GM21381 (cell line): ENCODE measurements at regions not wholly inside any gene's neighbourhood (a gene's known extent, or its start where the extent isn't known, plus 50 kb on each side); places are given as distances from the start of the nearest gene placed in this dataset.

Experiments used
- ATAC-seq: cut with Tn5 transposase; IDR thresholded peaks from one replicate; pipeline ENCODE4 v1.9.1; 2021; ENCODE audit warnings: mild to moderate bottlenecking, moderate library complexity; ENCODE audit not compliant: unreplicated experiment

DNA sequence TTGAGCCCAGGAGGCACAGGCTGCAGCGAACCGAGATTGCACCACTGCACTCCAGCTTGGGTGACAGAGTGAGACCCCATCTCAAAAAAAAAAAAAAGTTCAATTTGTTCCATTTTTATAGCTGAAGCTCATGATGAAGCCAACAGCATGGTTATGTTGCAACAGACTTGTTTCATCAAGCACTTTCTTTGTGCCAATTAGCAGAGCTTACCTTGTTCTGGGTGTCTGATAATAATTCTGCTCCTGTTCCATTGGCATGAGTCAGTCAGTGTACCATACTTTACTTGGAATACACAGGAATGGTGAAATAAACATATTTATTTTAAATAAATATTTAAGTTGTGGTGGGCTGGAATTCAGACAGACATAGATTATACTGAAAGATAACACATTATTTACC lies 100.8 kb upstream of the DAAM1 start:
- no peak for ATAC-seq

DNA sequence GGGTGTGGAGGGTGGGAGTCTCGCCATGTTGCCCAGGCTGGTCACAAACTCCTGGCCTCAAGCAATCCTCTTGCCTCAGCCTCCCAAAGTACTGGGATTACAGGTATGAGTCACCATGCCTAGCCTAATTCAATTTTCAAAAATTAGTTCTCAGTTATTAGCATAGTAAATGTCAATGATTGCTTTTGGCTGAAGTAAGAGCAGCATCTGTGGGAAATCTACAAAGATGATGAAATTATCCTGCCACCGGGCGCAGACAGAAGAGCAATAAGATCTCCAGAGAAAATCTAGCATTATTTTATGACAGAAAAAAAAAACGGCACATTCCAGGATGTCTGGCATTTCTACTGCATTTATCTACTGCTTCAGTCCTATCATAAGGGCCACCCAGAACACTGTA lies 97.9 kb upstream of the DAAM1 start:
- ATAC-seq = no peak

DNA sequence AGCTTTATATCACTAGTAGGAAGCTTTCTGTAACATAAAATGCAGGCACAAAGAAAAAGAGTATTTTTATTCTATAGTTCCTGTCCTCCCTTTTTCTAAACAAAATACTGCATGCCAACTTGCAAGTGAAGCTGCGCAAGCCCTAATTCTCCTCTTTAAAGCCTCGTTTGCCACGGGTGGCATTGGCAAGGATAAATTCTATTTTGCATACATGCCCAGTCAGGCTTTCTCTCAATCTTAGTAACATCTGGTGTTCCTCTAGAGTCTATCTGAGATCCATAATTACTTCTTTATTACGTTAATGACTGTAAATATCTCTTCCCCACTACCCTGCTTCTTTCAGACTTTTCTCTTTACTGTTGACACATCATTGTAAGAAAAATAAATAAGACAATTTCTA lies 97.1 kb upstream of the DAAM1 start:
- ATAC-seq = no peak

DNA sequence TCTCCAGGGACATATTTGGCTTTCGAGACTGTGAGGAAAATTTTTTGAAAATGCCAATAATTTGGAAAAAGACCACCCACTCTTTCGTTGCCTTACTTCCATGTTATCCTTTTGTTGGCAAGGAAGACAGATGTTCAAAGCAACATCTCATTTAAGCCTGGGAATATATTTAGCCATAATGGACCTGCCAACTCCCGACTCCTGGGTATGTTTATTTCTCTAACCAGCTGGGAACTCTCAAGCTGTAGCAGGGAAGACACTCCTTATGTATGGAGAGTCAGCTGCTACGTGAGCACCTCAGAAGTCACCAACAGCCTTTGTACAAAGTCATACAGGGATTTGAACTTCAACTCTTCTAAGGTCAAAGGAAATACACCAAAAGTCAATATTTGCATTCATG lies 96.5 kb upstream of the DAAM1 start:
- no peak for ATAC-seq

DNA sequence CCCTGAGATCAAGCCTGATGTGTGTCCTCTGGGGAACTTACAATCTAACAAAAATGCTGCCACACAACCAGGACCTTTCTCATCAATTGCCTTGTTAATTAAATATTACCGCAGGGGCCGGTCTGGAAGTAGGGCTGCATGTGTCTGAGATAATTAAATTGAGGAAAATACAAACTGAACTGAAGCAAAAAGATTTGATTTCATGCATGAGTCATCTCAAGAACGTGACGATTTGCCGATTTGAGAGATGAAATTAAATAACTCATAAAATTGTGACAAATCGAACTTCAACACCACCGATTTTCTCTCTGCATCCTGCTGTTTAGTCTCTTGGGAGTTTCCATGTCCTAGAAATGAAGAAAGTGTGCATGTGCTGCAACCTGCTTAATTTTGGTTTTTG lies 94.6 kb upstream of the DAAM1 start:
- ATAC-seq = no peak

DNA sequence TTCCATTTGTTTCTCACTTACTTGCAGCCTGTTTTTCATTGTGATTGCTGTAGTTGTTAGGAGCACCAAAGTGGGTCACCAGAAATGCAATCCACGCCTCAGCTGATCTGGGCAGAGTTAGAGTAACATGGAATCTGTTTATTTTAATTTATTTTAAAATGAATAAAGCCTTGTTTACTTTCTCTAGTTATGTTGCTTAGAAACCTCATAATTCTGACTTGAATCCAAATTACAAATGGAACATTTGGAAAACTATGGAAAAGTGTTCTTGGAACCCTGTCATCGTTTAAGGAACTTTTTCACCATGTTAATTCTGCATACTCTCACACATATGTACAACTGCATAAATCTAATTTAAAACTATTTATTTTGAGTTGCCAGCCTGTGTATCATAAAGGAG lies 92.2 kb upstream of the DAAM1 start:
- ATAC-seq = no peak

DNA sequence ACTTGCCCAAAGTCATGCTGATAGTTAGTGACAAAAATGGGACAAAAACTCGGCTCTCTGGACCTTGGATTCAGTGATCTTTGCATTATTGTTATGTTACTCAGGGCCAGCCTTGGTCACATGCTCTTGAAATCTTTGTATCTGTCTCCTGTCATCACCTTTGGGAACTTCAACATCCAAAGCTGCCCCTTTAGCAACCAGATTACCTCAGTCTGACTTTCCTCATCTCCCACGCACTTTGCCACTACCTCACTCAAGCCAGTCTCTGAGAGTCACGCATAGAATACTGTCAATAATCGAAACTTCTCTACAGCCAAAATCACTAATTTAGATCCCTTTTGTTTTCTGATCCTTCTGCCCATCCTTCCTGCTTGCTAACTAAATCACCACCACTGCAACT lies 90.8 kb upstream of the DAAM1 start:
- no peak for ATAC-seq

DNA sequence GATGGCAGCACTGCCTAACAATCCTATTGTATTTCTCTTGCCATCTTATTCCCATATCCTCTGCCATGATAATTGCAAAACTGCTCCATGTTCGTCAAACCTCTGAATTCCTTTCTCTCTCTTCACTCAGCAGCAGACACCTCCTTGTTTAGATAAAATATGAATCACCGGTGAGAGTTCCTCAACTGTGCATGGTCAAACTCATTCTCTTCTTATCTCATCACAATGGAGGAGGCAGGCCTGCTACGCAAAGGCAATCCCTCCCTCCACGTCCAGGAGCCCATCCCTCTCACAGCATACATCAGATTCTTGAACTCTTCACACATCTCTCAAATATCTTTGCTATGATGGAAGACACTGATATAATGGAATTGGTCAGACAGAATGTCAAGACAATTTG lies 90.1 kb upstream of the DAAM1 start:
- no peak for ATAC-seq

DNA sequence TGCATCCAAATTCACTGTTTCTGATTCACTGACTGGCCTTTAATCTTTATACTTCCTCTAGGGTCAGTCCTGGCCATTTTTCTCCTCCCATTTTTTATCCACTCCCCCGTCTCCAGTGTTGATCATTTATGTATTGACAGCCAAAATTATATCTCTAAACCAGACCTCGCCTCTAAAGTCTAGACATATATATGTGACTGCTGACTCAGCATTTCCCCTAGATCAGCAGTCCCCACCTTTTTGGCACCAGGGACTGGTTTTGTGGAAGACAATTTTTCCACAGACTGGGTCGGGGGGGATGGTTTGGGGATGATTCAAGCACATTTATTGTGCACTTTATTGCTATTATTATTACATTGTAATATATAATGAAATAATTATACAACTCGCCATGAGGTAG lies 88.3 kb upstream of the DAAM1 start:
- ATAC-seq = no peak

DNA sequence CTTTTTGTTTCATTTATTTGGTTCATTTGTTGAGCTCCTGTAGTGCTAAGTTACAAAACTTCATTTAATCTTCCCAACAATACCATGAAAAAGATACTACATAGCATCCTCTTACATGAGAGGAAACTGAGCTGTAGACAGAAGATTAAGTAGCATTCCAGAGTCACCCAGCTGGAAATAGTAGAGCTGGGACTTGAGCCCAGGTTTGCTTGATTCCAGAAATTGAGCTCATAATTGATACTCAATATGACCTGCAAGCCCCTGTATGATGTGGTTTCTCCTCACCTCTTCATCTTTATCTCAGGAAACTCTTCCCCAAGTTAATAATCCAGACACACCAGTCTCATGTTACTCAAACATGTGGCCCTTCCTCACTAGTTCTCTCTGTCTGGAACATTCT lies 87.0 kb upstream of the DAAM1 start:
- no peak for ATAC-seq

DNA sequence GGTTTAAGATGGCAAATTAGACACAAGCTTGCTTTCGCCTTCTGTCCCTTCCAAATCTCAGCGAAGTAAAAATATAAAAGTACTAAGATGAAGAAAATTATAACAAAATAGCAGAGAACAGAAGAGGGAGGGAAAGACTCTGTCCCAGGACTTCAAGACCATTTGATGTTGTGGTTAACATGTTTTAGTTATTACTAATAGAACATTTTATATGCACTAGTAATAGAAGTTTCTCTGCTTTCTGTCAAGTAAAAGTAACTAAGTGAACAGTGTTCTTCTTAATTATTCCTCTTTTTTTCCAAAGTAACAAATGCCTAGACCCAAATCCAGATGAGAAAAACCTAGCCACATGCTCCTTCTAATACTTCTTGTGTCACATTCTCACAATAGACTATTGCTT lies 85.1 kb upstream of the DAAM1 start:
- ATAC-seq = no peak

DNA sequence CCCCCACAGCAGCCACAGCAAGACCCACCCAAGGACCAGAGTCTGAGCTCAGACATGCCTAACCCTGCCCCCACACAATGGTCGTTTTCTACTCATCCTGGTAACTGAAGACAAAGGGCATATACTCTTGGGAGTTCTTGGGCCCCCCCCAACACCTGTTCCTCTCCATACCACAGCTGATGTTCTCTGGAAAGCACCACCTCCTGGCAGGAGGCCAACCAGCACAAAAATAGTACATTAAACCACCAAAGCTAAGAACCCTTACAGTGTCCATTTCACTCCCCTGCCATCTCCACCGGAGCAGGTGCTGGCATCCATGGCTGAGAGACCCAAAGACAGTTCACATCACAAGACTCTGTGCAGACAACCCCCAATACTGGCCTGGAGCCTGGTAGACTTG lies 80.6 kb upstream of the DAAM1 start:
- ATAC-seq = no peak

DNA sequence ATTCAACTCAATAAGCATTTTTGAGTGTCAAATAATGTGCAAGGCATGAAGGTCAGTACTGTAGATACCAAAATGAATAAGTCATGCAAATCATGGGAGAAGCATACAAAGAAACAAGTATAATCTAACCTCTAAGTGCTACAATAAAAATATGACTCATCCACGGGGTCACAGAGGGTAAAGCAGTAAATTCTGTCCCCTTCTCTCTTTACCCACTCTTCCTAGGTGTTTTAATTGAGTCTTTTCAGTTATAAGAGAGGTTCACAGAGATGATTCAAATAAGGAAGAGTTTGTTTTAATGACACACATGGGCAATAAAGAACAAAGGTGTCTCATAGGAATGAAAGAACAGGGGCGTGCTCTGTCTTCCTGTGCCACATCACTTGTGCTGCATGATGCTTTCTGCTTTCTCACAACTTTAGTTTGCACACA lies 71.5 kb upstream of the DAAM1 start:
- no peak for ATAC-seq

DNA sequence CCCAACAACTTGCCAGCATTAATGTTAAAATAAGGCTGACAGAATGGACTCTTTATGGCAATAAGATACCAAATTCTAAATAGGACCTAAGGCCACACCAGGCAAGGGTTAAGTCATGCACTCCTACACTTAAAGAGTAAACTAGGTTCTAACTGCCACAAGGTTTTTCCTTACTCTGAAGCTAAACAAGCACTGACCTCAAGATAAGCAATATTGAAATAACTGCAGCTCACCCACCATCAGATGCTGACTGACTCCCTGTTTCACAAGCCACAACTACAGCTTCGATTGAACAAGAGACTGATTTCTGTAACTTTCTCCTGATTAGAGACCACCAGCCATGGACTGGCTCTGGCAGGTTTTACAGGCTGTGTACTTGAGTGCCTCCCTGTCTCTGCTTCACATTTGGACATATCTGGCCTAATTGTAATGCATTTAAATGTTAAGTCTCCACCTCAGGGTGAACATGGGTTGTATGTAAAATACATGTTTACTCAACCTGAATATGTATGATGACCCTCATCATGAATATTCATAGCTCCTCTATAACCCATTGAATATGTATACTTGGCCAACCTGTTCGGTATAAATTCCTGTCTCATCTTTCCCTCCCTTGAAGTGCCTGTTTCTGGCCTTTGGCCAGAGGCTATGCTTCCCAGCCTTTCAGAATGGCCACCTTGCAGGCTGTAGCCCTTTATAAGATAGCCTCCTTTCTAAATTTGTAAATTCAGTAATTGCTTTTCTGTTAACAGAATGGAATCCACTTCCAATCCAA lies 70.5 kb upstream of the DAAM1 start:
- ATAC-seq = no peak

DNA sequence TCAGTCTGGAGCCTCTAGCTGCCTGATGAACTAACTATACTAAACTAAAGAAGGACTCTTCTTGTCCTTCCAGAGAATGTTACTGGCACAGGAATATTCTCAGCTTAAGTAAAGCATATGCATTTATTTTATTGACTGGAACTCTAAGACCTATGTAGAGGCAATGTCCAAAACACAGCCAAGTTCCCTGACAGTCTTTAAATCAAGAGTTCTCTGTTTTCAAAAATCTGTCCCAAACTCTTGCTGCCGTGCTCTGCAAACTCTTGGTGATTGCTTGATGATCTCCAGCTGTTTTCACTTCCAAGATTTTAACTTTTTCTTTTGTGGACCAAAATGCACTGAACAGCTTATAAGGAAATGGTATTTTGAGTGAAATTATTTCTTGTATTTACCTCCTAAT lies 67.5 kb upstream of the DAAM1 start:
- no peak for ATAC-seq

DNA sequence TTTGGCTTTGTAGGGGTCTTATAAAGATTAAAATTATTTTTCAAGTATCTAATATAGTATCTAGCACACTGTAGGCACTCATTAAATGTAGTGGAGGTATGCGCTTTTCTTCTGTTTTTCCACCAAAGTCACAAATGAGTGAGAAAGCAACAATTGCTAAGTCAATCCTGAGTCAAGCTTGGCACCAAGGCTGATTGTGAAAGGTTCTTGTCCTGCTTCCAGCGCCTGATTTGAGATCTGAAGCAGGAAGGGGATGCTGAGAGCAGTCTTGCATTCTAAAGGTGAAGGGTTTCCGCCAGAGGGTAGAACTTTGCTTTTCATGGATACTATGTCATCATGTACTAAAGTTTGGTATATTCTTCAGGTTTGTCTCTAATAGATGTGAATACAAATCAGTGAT lies 64.9 kb upstream of the DAAM1 start:
- no peak for ATAC-seq

DNA sequence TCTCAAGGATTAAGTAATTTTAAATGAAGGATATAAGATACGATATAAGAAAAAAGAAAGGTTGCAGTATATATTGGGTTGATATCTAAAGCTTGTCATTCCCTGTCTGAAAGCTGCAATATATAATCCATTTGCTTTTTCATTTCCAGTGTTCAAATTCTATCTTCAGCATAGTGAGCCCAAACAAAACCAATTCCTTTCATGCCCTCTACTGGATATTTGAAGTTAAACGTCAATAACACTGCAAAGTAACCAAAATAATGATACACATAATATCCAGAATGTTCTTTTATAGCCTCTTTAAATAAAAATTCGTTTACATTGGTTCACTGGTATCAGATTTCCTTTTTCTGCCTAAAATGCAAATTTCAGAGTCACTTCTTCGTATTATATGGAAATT lies 64.5 kb upstream of the DAAM1 start:
- ATAC-seq = no peak

DNA sequence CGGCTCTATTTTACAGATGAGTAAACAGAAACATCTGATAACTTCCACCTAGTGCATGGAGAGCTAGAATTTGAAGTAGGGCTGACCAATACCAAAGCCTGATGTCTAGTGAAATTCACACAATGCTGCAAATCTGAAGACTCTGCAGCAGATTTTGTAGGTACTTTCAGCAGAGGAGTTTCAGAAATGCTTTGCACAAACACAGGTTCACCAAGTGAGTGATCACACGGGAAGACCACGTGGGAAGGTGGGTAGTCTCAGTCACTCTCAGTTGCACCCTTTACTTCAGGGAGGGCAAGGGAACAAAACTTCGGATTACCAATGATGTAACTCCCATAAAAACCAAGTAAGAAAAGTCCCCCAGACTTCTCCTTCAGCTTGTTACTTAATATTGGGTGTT lies 63.3 kb upstream of the DAAM1 start:
- ATAC-seq = no peak

DNA sequence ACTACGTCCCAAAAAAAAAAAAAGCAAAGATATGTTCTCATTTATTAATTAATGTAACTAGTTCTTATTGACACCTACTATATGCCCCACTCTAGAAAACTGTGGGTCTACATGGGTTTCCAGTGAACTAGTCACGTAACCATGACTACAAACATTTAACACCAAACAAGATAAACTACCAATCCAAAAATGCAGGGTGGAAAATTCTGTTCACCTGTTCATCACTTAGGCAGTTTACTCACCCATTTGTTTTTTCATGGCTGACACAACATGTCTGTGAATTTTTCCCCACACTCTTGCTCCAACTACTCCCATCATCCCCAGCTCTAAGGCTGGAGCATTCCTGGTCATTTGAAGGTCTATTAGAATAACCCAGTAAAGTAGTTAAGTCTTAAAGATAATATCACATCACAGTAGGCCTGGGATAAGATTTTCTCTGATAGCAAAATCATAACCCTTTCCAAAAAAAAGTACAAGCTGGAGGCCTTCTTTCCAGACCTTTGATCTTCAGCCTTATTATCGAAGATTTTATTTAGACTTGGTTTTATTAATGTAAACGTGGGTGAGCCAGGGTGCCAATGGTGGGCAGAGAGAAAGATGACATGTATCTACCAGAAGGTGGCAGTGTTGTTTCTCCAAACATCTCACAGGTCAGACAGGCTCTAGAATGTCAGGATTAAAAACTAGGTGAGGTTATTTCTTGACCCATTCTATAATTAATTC lies 61.6 kb upstream of the DAAM1 start:
- ATAC-seq = no peak

DNA sequence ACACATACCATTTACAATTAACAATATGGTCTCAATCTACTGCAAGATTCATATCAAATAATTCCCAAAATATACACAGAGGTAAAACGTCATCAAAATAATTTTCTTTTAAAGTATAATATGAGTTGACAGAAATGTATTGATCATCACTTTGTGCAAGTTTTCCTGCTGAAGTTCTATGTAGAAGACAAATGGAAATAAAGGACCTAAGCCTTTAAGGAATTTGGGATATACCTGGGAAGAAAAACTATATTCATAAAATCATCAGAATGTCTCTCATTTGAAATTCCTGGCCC lies 61.1 kb upstream of the DAAM1 start:
- ATAC-seq = no peak

DNA sequence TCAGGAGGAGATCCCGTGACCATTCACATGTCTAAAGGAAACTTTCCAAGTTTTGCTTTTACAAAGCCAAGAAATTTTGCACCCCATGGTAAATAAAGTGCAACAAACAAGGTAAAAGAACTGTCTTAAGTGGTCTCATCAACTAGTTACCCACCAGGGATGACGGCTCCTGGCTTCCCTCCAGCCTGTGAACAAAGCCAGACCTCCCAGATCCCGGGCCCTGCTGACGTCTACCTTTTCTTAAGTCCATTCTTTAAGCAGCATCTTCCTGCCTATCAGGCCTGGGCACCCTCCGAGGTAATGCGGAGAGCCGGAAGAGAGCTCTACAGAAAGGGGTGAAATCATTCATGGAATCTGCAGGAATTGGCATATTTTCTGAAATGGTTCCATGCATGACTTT lies 58.0 kb upstream of the DAAM1 start:
- no peak for ATAC-seq

DNA sequence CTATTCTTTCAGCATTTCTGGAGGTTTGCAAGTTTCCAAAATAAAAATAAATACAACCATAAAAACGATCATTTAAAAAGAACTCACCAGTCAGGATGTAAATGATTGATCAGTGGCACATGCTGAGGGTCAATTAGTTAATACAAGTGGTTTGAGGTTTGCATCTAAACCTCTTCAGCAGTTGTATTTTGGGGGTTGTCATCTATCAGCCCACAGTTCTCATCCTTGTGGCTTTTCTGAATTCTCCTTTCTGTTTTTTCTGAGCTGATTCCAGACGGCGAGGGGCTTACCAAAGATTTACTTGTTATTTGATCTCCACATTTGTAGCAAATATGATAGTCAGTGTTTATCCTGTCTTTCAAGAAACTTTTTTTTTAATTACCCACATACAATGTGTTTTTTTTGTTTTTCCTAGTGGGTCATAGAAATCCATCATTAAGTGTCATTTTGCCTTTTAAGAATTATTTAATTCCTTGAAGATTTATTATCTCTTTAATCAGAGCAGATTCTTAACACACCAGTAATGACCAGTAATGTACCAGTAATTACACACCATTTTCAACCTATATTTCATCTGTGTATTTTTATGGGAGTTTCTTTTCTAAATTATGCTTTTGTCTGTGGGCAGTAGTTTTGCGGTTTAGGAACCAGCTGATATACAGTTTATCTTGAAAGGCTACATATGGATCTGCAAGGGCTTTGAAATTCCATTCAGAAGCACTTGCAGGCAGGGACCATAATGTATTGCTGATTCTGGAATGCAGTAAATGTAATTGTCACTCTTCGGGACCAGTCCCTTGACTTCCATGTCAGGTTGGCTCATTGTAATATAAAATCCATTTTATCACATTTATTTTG lies 56.3 kb upstream of the DAAM1 start:
- ATAC-seq = no peak
